ENCODE measurements at regions not wholly inside any gene's neighbourhood (a gene's known extent, or its start where the extent isn't known, plus 50 kb on each side); places are given as distances from the start of the nearest gene placed in this dataset.

DNA sequence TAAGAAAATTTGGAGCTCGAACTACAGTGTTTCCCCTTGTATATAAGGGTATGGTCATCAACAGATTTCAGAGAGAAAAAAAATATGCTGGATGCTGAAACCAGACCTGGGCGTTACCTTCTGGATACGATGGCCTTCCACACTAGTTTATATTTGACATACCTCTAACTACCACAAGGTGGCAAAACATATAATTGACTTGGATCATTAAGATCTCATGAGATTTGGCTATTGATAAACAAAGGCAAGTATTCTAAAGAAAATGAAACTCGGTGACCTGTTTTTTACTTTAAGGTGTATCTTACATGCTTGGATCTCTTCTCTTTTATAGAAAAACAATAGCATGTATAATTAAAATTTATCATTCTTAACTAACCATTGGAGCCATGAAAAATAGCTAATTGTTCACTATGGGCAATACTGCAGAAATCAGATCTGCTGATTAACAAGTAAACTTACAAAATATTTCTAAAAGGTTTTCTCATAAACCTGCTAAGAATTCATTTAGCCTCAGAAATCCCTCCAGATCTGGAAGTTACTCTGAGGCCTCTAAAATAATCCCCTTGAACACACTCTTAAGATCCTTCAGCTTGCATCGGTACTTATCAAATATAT lies 300.6 kb upstream of the KCNH8 start:
- TF ChIP-seq RCOR1 (IDR thresholded peaks at IDR 0.05; ENCODE audit: insufficient replicate concordance, low read length) (no peak), CTCF (conservative IDR thresholded peaks at IDR 0.05; ENCODE audit: low read depth, low read length) (no peak), FOS (IDR thresholded peaks at IDR 0.05; ENCODE audit: low read depth, low read length) (no peak), POLR2A (IDR thresholded peaks at IDR 0.05; ENCODE audit: low read depth, low read length) (no peak), CHD1 (IDR thresholded peaks at IDR 0.05; ENCODE audit: low read depth, low read length) (no peak), MAZ (IDR thresholded peaks at IDR 0.05; ENCODE audit: borderline replicate concordance, low read depth, low read length) (no peak), CEBPB (IDR thresholded peaks at IDR 0.05; ENCODE audit: low read depth, low read length) (no peak), RFX5 (IDR thresholded peaks at IDR 0.05; ENCODE audit: low read depth, low read length) (no peak), SMC3 (IDR thresholded peaks at IDR 0.05; ENCODE audit: low read depth, low read length) (no peak), RAD21 (IDR thresholded peaks at IDR 0.05; ENCODE audit: low read length) (no peak)
